CD8-positive, alpha-beta memory T cell (primary cell): ENCODE measurements at regions not wholly inside any gene's neighbourhood (a gene's known extent, or its start where the extent isn't known, plus 50 kb on each side); places are given as distances from the start of the nearest gene placed in this dataset.

Experiments
- CTCF ChIA-PET: fragments of 350-600 bp; sonication (Branson Sonifier 250); formaldehyde crosslinking; loops from one replicate; lab custom pipeline; 2021; ENCODE audit warnings: antibody characterized with exemption; lab: Charles Lee
- POLR2A ChIA-PET: fragments of 350-600 bp; sonication (Branson Sonifier 250); formaldehyde crosslinking; loops from one replicate; lab custom pipeline; 2021; ENCODE audit warnings: antibody characterized with exemption; lab: Charles Lee
- DNase-seq, 5 donors: peaks; one replicate each; pipeline versions ENCODE4 v3.0.0 to v3.0.0-alpha.2; 2020 to 2022; ENCODE audit warnings: mixed read lengths in 1 of 5
- H3K27ac ChIP-seq: one replicate; pipeline ENCODE4 v1.7.0; 2013; ENCODE audit warnings: low read depth, mild to moderate bottlenecking, low read length, moderate library complexity
- H3K27me3 ChIP-seq: 2 replicates; pipeline ENCODE4 v1.7.0; 2013; ENCODE audit warnings: low read length, mild to moderate bottlenecking; ENCODE audit not compliant: insufficient read depth, poor library complexity, severe bottlenecking
- H3K36me3 ChIP-seq: 2 replicates; pipeline ENCODE4 v1.7.0; 2013; ENCODE audit warnings: mild to moderate bottlenecking, low read length, moderate library complexity; ENCODE audit not compliant: insufficient read depth
- H3K4me1 ChIP-seq: 2 replicates; pipeline ENCODE4 v1.7.0; 2013; ENCODE audit warnings: mild to moderate bottlenecking, low read length, moderate library complexity; ENCODE audit not compliant: insufficient read depth
- H3K4me3 ChIP-seq: 2 replicates; pipeline ENCODE4 v1.7.0; 2013; ENCODE audit warnings: mild to moderate bottlenecking, low read length
- H3K9me3 ChIP-seq: 2 replicates; pipeline ENCODE4 v1.7.0; 2013; ENCODE audit warnings: mild to moderate bottlenecking, low read length
- H3K27ac Mint-ChIP-seq, 8 donors: one replicate each; pipeline ENCODE4 v1.8.0; 2020 to 2021; ENCODE audit warnings: mixed read lengths in 8 of 8, mild to moderate bottlenecking in 6 of 8, inconsistent platforms in 3 of 8, moderate library complexity in 3 of 8
- H3K27me3 Mint-ChIP-seq, 2 donors: one replicate each; pipeline ENCODE4 v1.8.0; 2020 to 2021; ENCODE audit warnings: mixed read lengths in 2 of 2, mild to moderate bottlenecking in 1 of 2, moderate library complexity in 1 of 2
- H3K36me3 Mint-ChIP-seq, 3 donors: one replicate each; pipeline ENCODE4 v1.8.0; 2020 to 2021; ENCODE audit warnings: mixed read lengths in 3 of 3, inconsistent platforms in 1 of 3, mild to moderate bottlenecking in 1 of 3
- H3K4me1 Mint-ChIP-seq, 3 donors: one replicate each; pipeline ENCODE4 v1.8.0; 2020 to 2021; ENCODE audit warnings: mixed read lengths in 3 of 3, inconsistent platforms in 1 of 3, mild to moderate bottlenecking in 1 of 3
- H3K4me3 Mint-ChIP-seq, 7 donors: one replicate each; pipeline ENCODE4 v1.8.0; 2020 to 2021; ENCODE audit warnings: mixed read lengths in 7 of 7, mild to moderate bottlenecking in 6 of 7, moderate library complexity in 4 of 7, inconsistent platforms in 2 of 7
- H3K9me3 Mint-ChIP-seq, 5 donors: one replicate each; pipeline ENCODE4 v1.8.0; 2020 to 2022; ENCODE audit warnings: mixed read lengths in 5 of 5, mild to moderate bottlenecking in 3 of 5, moderate library complexity in 2 of 5, inconsistent platforms in 1 of 5

DNA sequence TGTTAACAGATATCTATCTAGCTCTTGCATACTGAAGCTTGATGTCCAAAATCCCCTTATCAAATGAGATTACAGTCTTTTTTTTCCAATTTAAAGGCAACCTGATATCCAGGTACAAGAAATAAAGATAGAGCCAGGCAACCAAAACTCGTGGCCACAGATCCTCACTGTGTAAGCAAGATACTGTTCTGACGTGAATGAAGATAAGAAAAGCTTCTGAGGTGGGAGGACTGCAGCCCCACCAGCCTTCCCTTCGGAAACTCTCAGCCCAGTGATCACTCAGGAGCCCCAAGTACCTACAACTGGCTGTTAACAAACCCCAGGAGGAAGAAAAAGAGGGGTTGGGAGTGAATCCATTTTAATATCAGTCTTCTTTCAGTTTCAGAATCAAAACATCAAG lies 191.6 kb downstream of the EFNB2 start:
- Histone ChIP-seq H3K4me3 (no peak overlapping the region), H3K4me1 (no peaks in the 10 kb centered on the region), H3K27me3 (peaks cover 2% of the 10 kb centered on the region), H3K36me3 (no peaks in the 10 kb centered on the region), H3K9me3 (no peaks in the 10 kb centered on the region), H3K27ac (no peak overlapping the region)
- Mint-ChIP-seq H3K9me3 (peaks cover 8 to 19% (median 8%) of the 10 kb centered on the region in 5 donors), H3K27ac (no peak overlapping the region), H3K4me3 (no peak overlapping the region), H3K36me3 (no peaks in the 10 kb centered on the region), H3K4me1 (no peaks in the 10 kb centered on the region), H3K27me3 (peaks cover 3 to 5% of the 10 kb centered on the region in 2 donors)
- ChIA-PET POLR2A (no interaction called here), CTCF (no interaction called here)
- DNase-seq = no peak

DNA sequence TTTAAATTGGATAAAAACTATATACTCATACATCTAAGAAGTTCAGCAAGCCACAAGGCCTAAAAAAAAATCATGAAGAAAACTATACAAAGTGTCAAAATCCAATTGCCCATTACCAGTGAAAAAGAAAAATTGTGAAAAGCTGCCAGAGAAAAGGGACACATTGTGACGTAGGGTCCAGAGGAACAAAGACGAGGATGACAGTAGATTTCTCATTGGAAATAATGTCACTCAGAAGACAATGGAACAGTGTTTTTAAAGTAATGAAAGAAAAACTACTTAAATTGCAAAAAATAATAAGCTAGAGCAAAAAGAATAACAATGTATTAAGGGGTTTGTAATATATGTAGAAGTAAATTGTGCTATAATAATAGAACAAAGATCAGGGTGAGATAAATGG lies 195.2 kb downstream of the EFNB2 start:
- H3K9me3 Mint-ChIP-seq = peaks cover 8 to 21% (median 15%) of the 10 kb centered on the region in 5 donors
- H3K36me3 Mint-ChIP-seq = no peaks in the 10 kb centered on the region
- Histone ChIP-seq H3K36me3 (no peaks in the 10 kb centered on the region), H3K27ac (no peak overlapping the region), H3K9me3 (no peaks in the 10 kb centered on the region), H3K27me3 (no peaks in the 10 kb centered on the region), H3K4me1 (no peaks in the 10 kb centered on the region), H3K4me3 (no peak overlapping the region)
- H3K27me3 Mint-ChIP-seq = peaks cover 0 to 3% of the 10 kb centered on the region in 2 donors
- POLR2A ChIA-PET = no interaction called here
- H3K4me1 Mint-ChIP-seq = no peaks in the 10 kb centered on the region
- CTCF ChIA-PET = no interaction called here
- no peak for DNase-seq
- H3K4me3 Mint-ChIP-seq = no peak overlapping the region
- H3K27ac Mint-ChIP-seq = no peak overlapping the region

DNA sequence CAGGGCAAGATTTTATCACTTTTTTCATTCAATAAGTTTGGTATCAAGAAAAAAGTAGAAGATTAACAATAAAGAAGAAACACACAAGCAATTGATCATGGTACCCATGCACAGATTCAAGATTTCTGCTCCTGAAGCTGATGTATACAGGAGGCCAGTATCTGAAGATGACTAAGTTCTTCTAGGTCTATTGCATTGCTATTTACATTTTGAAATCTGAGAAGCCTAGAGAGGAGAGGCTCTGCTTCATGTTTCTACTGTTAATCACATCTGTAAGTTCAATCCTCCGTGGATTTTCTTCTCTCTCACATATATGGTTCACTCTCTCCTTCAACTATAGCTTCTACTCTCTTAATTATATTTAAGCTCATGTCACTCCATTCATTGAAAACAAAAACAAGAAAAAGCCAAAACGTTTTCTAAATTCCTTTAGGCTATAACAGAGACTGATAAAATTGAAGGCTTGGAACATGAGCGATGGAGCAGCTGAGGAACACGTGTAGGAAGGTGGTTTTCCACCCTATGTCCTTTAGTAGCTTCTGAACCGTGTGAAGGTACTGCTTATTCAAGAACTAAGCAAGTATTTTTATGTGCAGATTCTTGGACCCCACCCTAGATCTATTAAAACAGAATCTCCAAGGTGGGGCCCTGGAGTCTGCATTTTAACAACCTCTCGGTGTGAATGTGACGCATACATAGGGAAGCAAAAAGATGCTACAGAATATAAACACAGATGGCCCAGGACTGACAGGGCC lies 198.2 kb downstream of the EFNB2 start:
- no peak overlapping the region for H3K27ac Mint-ChIP-seq
- no peaks in the 10 kb centered on the region for H3K4me1 Mint-ChIP-seq
- no peak overlapping the region for H3K4me3 Mint-ChIP-seq
- CTCF ChIA-PET = interaction anchor here (1.2 kb wide), 1 partner anchor 68 kb away, joined by 3 read pairs; no protein-coding TSS in a partner anchor
- H3K36me3 Mint-ChIP-seq = no peaks in the 10 kb centered on the region
- Histone ChIP-seq H3K27ac (no peak overlapping the region), H3K9me3 (no peaks in the 10 kb centered on the region), H3K36me3 (no peaks in the 10 kb centered on the region), H3K4me1 (no peaks in the 10 kb centered on the region), H3K27me3 (no peaks in the 10 kb centered on the region), H3K4me3 (no peak overlapping the region)
- POLR2A ChIA-PET = no interaction called here
- H3K27me3 Mint-ChIP-seq = peaks cover 0 to 3% of the 10 kb centered on the region in 2 donors
- no peak for DNase-seq
- H3K9me3 Mint-ChIP-seq = peaks cover 8 to 21% (median 16%) of the 10 kb centered on the region in 5 donors

DNA sequence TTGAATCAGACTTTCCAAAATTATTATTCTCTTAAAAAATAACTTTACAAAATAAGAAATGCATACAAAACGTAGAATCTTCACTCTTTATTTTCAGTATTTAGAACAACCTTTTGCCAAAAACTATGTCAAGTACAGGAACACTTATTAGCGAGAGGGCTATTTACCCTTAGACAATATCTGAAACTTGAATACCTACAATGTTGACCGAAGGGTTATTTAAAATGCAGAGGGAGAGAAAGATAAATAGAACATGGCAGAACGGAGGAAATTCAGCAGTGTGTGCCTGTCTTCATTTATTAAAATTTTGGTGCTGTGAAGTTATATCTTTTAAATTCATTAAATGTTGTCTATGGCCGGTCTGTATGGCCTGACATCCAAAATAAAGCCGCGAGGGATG lies 198.8 kb downstream of the EFNB2 start:
- Mint-ChIP-seq H3K27me3 (peaks cover 0 to 3% of the 10 kb centered on the region in 2 donors), H3K36me3 (no peaks in the 10 kb centered on the region), H3K27ac (no peak overlapping the region), H3K4me1 (no peaks in the 10 kb centered on the region), H3K4me3 (no peak overlapping the region), H3K9me3 (peaks cover 8 to 22% (median 16%) of the 10 kb centered on the region in 5 donors)
- ChIA-PET POLR2A (no interaction called here), CTCF (interaction anchor here (1.2 kb wide), 1 partner anchor 68 kb away, joined by 3 read pairs; no protein-coding TSS in a partner anchor)
- H3K36me3 ChIP-seq = no peaks in the 10 kb centered on the region
- no peak overlapping the region for H3K4me3 ChIP-seq
- no peaks in the 10 kb centered on the region for H3K4me1 ChIP-seq
- H3K27ac ChIP-seq = no peak overlapping the region
- no peaks in the 10 kb centered on the region for H3K27me3 ChIP-seq
- no peak for DNase-seq
- no peaks in the 10 kb centered on the region for H3K9me3 ChIP-seq

DNA sequence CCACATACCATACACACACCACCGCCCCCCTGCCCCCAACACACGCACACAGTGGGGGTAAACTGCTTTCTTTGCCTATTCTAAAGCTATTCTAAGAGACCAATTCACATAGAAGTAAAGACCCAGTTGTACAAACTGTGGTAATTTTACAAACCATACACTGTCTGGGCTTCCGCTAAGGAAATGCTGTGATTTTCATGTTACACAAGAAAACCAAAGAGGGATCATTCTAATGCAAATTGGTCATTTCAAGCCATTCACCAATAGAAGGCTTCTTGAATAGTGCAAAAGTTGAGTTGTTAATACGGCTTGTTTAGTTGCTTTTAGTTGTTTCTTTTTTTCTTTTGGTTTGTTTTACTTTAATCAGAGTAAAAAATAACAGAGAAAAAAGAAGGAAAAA lies 202.8 kb downstream of the EFNB2 start:
- Histone ChIP-seq H3K27ac (no peak overlapping the region), H3K4me1 (no peaks in the 10 kb centered on the region), H3K9me3 (no peaks in the 10 kb centered on the region), H3K36me3 (no peaks in the 10 kb centered on the region), H3K4me3 (no peak overlapping the region), H3K27me3 (no peaks in the 10 kb centered on the region)
- Mint-ChIP-seq H3K4me1 (no peaks in the 10 kb centered on the region), H3K36me3 (no peaks in the 10 kb centered on the region), H3K4me3 (no peak overlapping the region), H3K27ac (no peak overlapping the region), H3K9me3 (peaks cover 0 to 18% (median 0%) of the 10 kb centered on the region in 5 donors), H3K27me3 (peaks cover 2 to 4% of the 10 kb centered on the region in 2 donors)
- no peak for DNase-seq
- POLR2A ChIA-PET = no interaction called here
- CTCF ChIA-PET = no interaction called here

DNA sequence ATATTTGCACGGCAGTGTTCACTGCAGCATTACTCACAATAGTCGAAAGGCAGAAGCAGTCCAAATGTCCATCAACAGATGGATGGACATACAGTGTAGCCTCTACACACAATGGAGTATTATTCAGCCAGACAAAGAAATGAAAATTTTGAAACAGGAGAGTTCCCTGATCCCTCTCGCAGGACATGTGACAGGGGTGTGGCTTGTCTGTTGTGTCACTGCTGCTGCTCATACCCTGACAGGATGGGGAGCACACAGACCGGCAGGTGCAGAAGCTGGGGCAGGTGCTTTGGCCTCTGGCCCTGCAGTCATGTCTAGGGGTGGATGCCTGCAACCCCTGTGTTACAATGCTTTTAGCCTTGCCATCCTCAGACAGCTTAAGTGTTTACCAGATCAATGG lies 204.3 kb downstream of the EFNB2 start:
- no peak overlapping the region for H3K4me3 ChIP-seq
- H3K27me3 Mint-ChIP-seq = peaks cover 2 to 4% of the 10 kb centered on the region in 2 donors
- peaks cover 0 to 20% (median 0%) of the 10 kb centered on the region in 5 donors for H3K9me3 Mint-ChIP-seq
- DNase-seq = no peak
- no peaks in the 10 kb centered on the region for H3K9me3 ChIP-seq
- H3K36me3 Mint-ChIP-seq = no peaks in the 10 kb centered on the region
- H3K27me3 ChIP-seq = no peaks in the 10 kb centered on the region
- ChIA-PET CTCF (no interaction called here), POLR2A (no interaction called here)
- no peaks in the 10 kb centered on the region for H3K36me3 ChIP-seq
- no peak overlapping the region for H3K4me3 Mint-ChIP-seq
- no peak overlapping the region for H3K27ac Mint-ChIP-seq
- no peaks in the 10 kb centered on the region for H3K4me1 Mint-ChIP-seq
- H3K27ac ChIP-seq = no peak overlapping the region
- no peaks in the 10 kb centered on the region for H3K4me1 ChIP-seq

DNA sequence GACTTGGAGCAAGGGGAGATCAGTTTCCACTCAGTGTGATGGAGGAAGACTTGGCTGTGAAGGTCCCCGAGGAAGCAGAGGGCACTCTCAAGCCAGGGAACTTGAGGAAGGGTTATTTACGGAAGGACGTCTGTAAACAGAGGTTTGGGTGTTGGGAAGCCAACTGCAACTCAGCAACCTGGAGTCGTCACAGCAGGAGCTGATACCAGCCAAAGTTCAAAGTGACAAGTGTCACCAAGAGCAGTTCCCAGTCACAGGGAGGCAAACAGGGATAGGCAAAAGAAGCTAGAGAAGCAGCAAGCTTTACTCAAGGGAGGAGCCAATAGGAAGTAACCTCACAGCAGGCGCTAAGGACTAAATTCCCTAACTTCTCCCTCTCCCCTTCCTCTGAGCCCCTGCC lies 205.5 kb downstream of the EFNB2 start:
- ChIA-PET CTCF (no interaction called here), POLR2A (no interaction called here)
- Mint-ChIP-seq H3K27ac (no peak overlapping the region), H3K27me3 (peaks cover 2 to 4% of the 10 kb centered on the region in 2 donors), H3K36me3 (no peaks in the 10 kb centered on the region), H3K4me1 (no peaks in the 10 kb centered on the region), H3K4me3 (no peak overlapping the region), H3K9me3 (peaks cover 0 to 19% (median under 1%) of the 10 kb centered on the region in 5 donors)
- Histone ChIP-seq H3K4me1 (no peaks in the 10 kb centered on the region), H3K36me3 (no peaks in the 10 kb centered on the region), H3K9me3 (no peaks in the 10 kb centered on the region), H3K27me3 (no peaks in the 10 kb centered on the region), H3K27ac (no peak overlapping the region), H3K4me3 (no peak overlapping the region)
- no peak for DNase-seq

DNA sequence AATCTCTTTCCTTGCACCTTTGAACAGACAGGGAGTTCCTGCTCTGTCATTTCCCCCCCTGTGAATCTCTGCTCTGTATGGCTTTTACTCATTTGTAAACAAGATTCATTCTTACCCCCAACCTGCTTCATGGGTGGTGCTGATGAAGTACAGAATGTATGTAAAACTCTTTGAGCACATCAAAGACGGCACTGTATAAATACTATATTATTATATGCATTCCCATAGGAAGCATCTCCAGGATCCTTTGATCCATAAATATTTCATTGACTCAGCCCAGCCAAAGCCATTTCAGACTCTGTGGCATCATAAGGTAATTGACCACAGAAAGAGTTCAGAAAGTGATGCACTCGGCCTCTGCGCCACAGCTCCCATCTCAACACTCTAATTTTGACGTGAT lies 208.7 kb downstream of the EFNB2 start:
- H3K27ac Mint-ChIP-seq = no peak overlapping the region
- H3K36me3 Mint-ChIP-seq = no peaks in the 10 kb centered on the region
- ChIA-PET CTCF (no interaction called here), POLR2A (no interaction called here)
- H3K9me3 Mint-ChIP-seq = peaks cover 7 to 21% (median 11%) of the 10 kb centered on the region in 5 donors
- H3K4me3 Mint-ChIP-seq = no peak overlapping the region
- peaks cover 2 to 4% of the 10 kb centered on the region in 2 donors for H3K27me3 Mint-ChIP-seq
- Histone ChIP-seq H3K9me3 (no peaks in the 10 kb centered on the region), H3K4me1 (no peaks in the 10 kb centered on the region), H3K4me3 (no peak overlapping the region), H3K36me3 (no peaks in the 10 kb centered on the region), H3K27ac (no peak overlapping the region), H3K27me3 (no peaks in the 10 kb centered on the region)
- H3K4me1 Mint-ChIP-seq = no peaks in the 10 kb centered on the region
- DNase-seq = no peak
